ENCODE measurements at regions not wholly inside any gene's neighbourhood (a gene's known extent, or its start where the extent isn't known, plus 50 kb on each side); places are given as distances from the start of the nearest gene placed in this dataset.
"Not testable (repeated sequence)": the region's sequence is repeated elsewhere in the genome, so short reads cannot be mapped to it uniquely, and the experiment has no call there.

DNA sequence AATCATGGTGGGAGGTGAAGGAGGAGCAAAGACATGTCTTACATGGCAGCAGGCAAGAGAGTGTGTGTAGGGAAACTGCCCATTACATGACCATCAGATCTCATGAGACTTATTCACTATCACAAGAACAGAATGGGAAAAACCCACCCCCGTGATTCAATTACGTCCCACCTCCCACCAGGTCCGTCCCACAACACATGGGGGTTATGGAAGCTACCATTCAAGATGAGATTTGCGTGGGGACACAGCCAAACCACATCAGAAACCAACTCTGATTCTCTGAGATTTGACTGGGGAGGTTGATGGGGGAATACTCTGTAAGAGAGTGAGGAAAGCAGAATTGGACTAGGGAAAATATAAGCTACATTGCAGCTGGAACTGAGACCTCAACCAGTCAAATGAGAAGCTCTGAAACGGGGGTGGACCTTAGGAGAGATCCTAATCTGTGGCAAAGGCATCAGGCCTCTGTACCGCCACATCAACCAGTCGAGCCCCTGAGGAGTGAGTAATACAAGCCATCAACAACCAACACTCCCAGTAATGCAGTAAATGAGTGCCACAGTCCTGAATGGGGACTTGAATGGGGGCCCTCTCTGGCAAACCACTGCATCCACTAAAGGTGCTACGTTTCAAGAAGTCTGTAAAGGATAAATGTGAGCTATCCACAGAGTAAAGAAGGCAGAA lies 207.9 kb upstream of the GADL1 start:
- DNase-seq, result peak; percentile 66

DNA sequence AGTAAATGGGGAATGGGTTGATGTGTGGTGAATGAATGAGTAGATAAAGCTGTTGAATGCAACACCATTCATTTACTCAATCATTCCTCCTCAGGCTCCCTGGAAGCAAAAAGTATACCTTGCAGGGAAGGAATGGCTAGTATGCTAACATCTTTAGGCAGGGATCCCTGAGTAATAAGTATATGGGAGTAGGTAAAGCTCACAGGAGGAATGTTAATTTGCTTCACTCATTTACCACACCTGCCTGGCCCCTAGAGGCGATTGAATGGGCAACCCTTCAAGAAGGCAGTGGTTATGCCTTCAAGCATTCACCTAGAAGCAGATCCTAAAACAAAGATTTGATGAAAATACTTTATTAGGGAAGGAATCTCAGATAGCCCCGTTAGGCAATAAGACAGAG lies 208.7 kb upstream of the GADL1 start:
- no peak for DNase-seq

DNA sequence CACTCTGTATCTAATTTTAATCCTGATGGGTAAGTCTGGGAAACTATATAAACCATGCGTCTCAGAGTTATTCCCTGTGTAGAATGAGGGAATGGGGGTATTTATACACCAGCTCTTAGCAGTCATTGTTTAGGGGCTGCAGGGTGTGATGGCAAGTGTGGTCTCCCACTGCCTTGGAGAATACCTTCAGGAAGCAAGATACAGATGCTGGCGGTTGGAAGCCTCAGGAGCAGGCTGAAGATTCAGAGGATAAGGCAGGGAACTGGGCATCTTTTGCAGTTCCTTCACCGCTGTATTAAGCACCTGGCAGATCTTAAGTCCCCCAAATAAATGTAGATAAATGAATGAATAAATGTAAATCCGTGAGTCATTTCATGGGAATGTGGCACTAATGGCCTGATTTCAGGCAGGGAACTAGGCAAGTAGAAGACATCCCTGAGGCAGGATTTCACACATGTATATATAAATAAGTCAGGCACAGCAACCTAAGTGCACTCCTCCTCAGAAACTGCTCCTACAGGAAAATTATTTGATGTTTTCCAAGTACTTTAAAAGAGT lies 209.2 kb upstream of the GADL1 start:
- no peak for DNase-seq

DNA sequence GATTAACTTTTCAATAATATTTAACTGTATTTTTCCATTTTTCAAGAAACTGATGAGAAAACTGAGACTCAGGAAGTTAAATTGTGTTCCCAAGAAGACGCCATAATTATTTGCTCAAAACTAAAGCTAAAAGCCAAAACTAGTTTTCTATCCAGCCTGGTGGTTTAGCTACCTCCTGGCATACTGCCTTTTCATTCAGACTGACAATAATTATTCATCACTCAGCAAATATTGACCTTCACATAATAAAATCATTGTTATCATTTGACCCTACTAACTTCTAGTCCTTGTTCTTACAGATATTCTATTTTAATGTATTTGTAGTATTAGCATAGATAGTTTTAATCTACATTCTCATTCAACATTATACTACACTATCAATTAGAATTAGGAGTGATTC lies 210.6 kb upstream of the GADL1 start:
- DNase-seq, result no peak

DNA sequence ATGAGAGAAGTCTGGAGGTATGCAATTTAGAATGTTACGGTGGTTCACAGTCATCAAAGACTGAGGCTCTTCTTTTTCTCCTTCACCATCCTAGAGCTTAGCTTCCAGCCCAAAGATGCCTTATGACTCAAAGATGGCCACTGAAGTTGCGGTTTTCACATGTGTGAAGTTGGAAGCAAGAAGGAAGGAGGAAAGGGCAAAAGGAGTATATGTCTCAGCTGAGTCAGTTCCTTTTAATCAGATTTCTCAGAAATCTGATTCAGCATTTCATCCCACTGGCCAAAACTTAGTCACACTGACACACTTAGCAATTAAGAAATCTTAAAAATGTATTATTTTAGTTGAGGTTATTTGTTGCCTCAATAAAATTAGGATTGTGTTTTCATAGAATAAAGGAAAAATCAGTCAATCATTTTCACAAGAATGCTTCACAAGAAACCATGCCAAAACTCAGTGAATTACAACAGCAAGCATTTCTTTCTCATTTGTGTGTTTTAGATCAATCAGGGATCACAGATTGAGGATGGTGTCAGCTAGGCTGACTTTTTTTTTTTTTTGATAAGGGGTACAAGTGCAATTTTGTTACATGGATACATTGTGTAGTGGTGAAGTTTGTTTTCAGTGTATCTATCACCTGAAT lies 211.1 kb upstream of the GADL1 start:
- DNase-seq, result peak; percentile 26

DNA sequence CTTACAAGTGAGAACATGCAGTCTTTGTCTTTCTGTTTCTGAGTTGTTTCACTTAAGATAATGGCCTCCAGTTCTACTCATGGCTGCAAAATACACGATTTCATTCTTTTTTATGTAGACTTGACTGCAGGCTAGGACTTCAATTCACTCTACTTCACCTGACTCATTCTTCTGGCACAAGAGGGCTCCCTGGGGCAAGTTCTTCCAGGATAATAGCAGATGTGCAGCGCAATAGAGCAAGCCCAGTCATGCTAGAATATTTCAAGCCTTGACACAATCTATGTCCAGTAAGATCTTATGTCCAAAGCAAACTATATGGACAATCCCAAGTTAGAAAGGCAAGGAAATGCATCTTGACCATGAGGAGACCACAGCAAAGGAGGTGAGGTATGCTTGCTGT lies 211.7 kb upstream of the GADL1 start:
- DNase-seq, result no peak

DNA sequence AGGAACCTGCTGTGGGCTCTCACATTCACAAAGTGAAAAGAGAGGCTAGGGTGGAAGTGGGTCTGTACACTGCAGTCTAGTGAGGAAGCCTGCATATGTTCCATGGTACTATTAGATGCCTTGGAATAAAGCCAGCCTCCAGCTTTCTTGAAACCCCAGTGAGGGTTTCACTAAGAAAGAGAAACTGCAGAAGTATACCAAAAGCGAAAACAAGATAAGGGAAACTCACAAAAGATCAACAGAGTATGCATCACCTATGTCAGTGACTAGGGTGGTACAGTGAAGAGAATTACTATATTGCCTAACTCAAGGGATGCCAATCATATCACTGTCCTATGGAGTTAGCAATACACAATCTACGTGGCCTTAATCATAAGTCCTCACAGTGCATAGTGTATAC lies 212.5 kb upstream of the GADL1 start:
- DNase-seq, result no peak

DNA sequence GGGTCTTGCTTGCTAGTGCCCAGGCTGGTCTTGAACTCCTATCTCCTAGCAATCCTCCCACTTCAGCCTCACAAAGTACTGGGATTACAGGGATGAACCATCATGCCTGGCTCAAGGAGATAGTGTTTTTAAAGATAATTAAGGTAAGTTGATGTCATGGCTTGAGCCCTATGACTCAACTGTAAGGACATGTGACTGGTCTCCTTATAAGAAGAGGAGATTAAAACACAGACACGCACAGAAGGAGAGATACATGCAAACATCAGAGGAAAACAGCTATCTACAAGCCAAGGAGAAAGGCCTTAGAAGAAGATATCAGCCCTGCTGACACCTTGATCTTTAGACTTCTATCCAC lies 220.4 kb upstream of the GADL1 start:
- no peak for DNase-seq

DNA sequence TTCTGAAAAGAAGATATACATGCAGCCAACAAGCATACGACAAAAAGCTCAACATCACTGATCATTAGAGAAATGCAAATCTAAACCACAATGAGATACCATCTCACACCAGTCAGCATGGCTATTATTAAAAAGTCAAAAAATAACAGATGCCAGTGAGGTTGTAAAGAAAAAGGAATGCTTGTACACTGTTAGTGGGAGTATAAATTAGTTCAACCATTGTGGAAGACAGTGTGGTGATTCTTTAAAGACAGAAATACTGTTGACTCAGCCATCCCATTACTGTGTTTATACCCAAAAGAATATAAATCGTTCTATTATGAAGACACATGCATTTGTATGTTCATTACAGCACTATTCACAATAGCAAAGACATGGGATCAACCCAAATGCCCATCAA lies 221.1 kb upstream of the GADL1 start:
- DNase-seq, result not testable (repeated sequence)

DNA sequence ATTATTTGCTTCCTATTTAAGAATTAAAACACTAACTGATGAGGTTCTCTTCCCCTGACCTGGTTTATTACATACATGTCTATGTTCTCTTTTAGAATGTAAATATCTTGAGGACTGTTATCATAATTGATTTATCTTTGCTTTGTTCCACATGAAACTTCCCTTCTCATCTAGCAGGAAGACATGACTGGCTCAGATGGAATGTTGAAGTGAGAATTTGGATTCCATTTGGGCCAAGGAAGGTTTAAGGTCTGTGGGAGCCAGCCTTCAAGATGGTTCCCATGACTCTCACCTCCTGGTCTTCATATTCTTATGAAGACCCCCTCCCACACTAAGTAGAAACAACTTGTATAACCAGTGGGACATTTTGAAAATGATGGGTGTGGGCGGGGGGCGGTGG lies 222.2 kb upstream of the GADL1 start:
- DNase-seq, result no peak

DNA sequence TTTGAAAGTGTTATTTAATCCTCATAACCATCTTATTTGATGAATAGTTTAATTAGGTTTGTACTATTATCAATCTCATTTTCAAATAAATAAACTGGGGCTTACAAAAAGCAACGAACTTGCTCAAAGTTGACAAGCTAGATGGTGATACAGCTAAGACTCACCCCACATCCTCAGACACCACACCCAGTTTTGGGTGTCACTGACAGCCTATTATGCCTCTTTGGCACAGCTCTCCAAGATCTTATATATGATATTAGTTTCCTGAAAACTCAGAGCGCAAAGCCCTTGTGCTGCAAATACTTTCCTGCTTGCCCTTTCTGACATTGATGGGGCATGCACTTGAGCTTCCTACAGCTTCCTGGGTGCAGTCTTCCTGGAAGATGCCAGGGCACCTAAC lies 223.4 kb upstream of the GADL1 start:
- no peak for DNase-seq

DNA sequence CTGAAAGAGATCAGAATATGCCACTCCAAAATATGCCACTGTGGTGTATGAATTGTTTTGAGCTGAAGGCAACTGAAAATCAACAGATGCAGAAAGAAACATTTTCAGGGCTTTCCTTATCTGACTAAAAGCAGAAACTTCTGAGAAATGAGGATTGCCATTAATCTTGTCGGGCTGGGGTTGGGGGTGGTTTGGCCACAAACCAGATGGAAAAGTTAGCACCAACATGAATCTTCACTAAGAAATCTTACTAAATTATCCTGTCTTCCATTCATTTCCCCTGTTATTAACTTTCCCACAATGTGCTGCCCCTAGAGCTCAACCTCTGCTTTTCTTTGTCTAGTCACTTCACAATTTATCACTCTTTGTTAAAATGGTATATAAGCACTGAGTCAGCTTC lies 229.9 kb upstream of the GADL1 start:
- no peak for DNase-seq

DNA sequence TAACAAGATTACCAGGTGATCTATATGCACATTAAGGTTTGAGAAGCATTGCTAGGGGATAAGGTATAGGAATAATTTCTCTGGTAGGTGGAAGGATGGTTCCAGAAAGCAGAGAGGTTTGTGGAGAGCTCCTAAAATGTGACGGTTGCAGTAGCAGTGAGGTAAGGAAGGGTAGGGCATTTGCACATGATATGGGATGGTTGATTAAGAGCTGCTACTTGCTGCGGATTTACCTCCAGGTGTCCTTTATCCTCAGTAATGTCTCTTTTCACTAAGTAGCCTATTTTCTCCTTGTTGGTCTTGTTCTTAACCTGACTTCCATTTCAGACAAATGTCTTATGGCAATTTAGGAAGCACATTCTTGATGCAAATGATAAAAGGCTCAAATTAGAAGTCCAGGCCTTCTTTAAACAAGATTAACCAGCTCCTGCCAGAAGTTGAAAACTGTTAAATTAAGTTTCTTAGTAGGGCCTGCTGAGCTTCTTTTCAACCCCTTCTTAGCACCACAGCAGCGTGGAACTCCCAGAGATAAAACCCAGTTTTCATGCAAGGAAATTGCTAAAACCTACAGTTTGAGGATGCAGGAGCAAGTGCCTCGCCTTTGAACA lies 231.1 kb upstream of the GADL1 start:
- no peak for DNase-seq

DNA sequence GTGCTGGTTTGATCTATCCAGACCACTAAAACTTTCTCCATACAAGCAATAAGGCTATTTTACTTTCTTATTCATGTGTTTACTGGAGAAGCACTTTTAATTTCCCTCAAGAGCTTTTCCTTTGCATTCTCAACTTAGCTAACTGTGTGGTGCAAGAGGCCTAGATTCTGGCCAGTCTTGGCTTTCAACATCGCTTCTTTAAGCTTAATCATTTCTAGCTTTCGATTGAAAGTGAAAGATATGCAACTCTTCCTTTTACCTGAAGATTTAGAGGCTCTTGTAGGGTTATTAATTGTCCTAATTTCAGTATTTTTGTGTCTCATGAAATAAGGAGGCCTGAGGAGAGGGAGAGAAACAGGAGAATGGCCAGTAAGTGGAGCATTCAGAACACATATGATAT lies 234.8 kb upstream of the GADL1 start:
- no peak for DNase-seq

DNA sequence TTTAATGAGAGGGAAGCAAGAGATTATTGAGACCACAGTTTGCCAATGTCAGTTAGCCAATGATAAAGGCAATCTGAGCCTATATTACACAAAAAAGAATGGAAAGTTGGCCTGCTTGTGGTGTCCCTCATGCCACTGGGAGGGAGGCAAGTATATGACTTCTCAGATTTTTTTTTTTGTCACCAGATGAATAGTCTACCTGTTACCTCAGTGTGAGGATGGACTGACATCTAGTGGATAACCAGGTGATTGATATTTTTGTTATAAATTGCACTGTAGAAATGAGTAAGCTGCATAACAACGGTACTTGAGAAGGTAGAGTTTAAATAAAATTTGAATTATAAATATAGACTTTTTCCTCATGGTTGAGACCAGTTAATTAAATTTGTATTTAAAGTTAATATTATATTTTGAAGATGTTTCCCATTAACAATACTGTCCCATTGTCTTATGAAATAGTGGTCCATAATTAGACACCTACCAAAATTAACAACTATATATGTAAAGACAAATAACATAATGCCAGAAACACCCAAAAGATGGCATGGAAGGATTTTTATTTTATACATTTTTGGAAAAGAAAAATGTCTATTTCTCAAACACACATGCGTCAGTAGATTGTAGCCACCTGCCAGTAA lies 237.8 kb upstream of the GADL1 start:
- DNase-seq, result no peak

DNA sequence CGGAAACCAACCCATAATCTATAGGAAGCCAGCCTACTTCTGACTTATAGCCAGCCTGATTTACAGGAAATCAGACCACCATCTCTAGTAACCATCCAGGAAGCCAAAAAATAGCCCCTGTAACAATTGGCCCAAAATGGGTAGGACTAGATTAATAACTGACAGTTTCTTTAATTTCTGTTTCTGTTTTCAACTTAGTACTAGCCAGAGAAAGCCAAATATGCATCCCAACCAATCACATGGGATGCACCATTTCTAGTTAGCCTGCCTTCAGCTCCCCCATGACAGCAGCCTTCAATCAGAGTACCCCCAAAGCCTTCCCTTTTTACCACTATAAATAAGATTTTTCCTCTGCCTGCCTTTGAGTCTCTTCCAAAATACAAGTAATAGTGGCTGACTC lies 239.1 kb upstream of the GADL1 start:
- DNase-seq, result no peak

DNA sequence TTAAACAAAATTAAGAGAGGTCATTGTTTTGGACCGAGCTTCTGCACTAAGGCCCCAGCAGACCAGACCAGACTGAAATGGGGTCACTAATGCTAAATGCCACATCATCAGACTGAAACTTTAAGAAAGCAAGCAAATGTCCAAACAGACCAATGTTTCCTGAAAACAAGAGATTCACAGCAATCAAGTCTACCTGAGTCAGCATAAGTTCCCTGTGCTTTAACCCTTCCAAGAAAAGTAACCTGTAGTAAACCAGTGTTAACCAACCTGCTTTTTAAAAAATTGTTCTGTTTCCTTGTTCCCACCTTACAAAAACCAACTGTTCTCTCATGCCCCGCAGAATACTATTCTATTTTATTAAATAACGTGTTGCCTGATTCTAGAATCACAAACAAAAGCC lies 241.1 kb upstream of the GADL1 start:
- DNase-seq, result no peak

DNA sequence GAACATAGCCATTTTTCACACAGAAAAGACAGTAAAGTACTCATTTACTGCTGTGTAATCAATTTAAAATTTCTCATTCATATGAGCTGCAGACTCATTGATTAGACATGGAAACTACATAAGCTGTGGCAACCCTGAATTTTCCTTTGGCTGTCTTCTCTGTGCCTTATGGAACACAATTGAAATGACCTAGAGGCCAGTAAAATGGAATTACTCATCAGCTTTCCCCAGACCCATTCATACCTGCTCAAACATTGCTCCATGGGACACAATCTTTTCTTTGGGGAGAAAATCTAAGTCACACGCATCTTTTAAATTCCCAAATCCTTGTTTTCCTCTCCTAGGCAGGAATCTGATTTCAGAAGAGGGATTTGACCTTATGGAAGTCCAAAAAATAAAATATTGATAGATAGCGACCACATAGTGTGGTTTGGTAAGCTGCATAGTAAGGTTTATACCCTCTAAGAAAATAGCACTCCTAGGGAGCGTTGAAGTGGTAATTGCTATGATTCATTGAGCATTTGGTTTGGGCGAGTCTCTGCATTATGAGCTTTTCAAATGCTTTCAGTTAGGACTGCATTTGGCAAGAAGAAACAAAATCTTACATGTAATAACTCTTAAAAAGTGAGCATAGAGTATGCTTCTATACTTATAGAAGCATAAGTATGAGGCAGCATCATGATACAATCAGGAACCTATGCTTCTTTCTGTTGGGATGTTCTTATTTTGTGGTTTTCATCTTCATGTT lies 243.4 kb upstream of the GADL1 start:
- DNase-seq, result no peak

DNA sequence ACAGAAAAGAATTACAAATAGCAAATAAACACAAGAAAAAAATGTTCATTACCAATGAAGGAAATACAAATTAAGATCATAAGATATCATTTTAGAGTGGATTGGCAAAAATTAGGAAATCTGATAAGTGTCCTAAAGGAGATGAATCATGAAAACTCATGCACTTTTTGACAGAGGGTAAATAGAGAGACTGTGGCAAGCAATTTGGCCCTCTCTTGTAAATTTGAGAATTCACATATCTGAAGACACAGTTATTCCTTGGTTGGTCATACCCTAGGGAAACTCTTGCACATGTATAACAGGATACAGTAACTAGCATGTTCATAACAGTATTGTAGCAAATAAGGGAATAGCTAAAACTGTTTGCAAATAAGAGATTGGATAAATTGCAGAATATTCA lies 246.0 kb upstream of the GADL1 start:
- DNase-seq, result no peak

DNA sequence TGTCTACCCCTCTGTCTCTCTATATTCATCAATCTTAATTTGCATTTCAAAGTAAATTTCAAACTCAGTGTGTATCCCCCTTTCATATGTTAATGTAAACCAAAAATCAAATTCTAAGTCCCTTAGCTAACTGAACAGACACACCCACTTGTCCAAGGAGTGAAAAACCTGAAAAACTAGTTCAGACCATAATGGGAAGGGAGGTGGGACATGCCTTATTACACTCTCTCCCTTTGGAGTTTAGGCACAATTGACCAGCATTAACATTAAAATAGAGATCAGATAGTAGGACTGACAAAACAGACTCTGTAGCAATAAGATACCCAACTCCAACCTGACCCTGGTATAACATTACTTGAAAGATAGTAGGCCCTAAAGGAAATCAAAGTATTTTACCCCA lies 247.7 kb upstream of the GADL1 start:
- no peak for DNase-seq

DNA sequence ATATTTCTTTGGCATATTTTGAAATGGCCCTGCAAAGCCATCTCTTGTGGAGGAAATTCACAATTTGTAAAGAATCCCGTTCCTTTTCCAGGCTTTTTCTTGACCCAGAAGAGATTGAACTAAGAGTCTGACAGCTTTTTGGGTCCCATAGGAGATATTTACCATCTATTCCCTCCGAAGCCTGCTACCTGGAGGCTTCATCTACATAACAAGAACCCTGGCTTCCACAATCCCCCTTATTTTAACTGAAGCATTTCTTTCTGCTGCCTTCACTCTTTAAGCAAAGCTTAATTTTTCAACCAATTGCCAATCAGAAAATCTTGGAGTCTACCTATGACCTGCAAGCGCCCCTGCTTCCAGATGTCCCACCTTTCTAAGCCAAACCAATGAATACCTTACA lies 248.1 kb upstream of the GADL1 start:
- no peak for DNase-seq

DNA sequence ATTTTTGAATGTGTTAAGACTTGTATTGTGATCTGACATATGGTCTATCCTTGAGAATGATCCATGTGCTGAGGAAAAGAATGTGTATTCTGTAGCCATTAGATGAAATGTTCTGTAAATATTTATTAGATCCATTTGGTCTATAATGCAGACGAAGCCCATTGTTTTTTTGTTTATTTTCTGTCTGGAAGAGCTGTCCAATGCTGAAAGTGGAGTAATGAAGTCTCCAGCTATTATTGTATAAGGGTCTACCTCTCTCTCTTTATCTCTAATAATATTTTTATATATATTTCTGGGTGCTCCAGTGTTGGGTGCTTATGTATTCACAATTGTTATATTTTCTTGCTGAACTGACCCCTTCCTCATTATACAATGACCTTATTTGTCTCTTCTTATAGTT lies 250.6 kb upstream of the GADL1 start:
- no peak for DNase-seq

DNA sequence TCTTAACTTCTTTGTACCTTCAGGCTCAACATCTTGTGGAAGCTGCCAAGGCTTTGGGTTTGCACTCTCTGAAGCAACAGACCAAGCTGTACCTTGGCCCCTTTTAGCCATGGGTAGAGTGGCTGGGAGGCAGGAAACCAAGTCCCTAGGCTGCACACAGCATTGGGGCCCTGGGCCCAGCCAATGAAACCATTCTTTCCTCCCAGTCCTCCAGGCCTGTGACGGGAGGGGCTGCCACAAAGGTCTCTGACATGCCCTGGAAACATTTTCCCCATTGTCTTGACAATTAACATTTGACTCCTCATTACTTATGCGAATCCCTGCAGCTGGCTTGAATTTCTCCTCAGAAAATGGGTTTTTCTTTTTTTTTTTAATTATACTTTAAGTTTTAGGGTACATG lies 253.1 kb upstream of the GADL1 start:
- no peak for DNase-seq

Measured in activated naive CD4-positive, alpha-beta T cell treated with Interleukin-2 at 50 U/mL for 16 hours (primary cell).